HG02973 (cell line): ENCODE measurements at regions not wholly inside any gene's neighbourhood (a gene's known extent, or its start where the extent isn't known, plus 50 kb on each side); places are given as distances from the start of the nearest gene placed in this dataset.
"Not testable (repeated sequence)": the region's sequence is repeated elsewhere in the genome, so short reads cannot be mapped to it uniquely, and the experiment has no call there.

Source experiments
- ATAC-seq: cut with Tn5 transposase; IDR thresholded peaks from one replicate; pipeline ENCODE4 v1.9.1; 2021; ENCODE audit warnings: moderate library complexity; ENCODE audit not compliant: unreplicated experiment

- peak; percentile 66 for ATAC-seq
Measured at GRCh38 chr5:45038366-45038987, 229.7 kb downstream of the MRPS30 start.

- no peak for ATAC-seq
Measured at GRCh38 chr5:45042283-45042682, 233.5 kb downstream of the MRPS30 start.

- ATAC-seq, result no peak
Measured at GRCh38 chr5:45057564-45057963, 248.8 kb downstream of the MRPS30 start.

- ATAC-seq, result no peak
Measured at GRCh38 chr5:45060724-45061123, 252.0 kb downstream of the MRPS30 start.

- ATAC-seq, result no peak
Measured at GRCh38 chr5:45062044-45062443, 253.3 kb downstream of the MRPS30 start.

- ATAC-seq, result no peak
Measured at GRCh38 chr5:45081082-45081481, 272.3 kb downstream of the MRPS30 start.

- ATAC-seq, result no peak
Measured at GRCh38 chr5:45089870-45090269, 281.1 kb downstream of the MRPS30 start.

- ATAC-seq, result no peak
Measured at GRCh38 chr5:45093377-45093776, 284.6 kb downstream of the MRPS30 start.

- no peak for ATAC-seq
Measured at GRCh38 chr5:45094876-45095440, 286.2 kb downstream of the MRPS30 start.

GRCh38 chr5:45098483-45098882 is 289.7 kb downstream of the MRPS30 start:
- no peak for ATAC-seq

GRCh38 chr5:45101146-45101545 is 292.4 kb downstream of the MRPS30 start:
- ATAC-seq, result no peak

- ATAC-seq, result no peak
Measured at GRCh38 chr5:45105491-45105994, 296.8 kb downstream of the MRPS30 start.

- ATAC-seq, result no peak
Measured at GRCh38 chr5:45109062-45109461, 300.3 kb downstream of the MRPS30 start.

- no peak for ATAC-seq
Measured at GRCh38 chr5:45109636-45110035, 300.9 kb downstream of the MRPS30 start.

- no peak for ATAC-seq
Measured at GRCh38 chr5:45110399-45110798, 301.7 kb downstream of the MRPS30 start.

- ATAC-seq, result no peak
Measured at GRCh38 chr5:45113726-45114125, 305.0 kb downstream of the MRPS30 start.

GRCh38 chr5:45132972-45133371 is 324.2 kb downstream of the MRPS30 start:
- no peak for ATAC-seq

- ATAC-seq, result no peak
Measured at GRCh38 chr5:45162974-45163373, 354.2 kb downstream of the MRPS30 start.

- no peak for ATAC-seq
Measured at GRCh38 chr5:45171563-45171962, 362.8 kb downstream of the MRPS30 start.

GRCh38 chr5:45172634-45173033 is 363.9 kb downstream of the MRPS30 start:
- ATAC-seq, result not testable (repeated sequence)

- no peak for ATAC-seq
Measured at GRCh38 chr5:45179686-45180085, 370.9 kb downstream of the MRPS30 start.

- ATAC-seq, result no peak
Measured at GRCh38 chr5:45189042-45189441, 380.3 kb downstream of the MRPS30 start.

GRCh38 chr5:45189481-45189880 is 380.7 kb downstream of the MRPS30 start:
- no peak for ATAC-seq
